Fibroblast of mammary gland (primary cell): ENCODE measurements at regions not wholly inside any gene's neighbourhood (a gene's known extent, or its start where the extent isn't known, plus 50 kb on each side); places are given as distances from the start of the nearest gene placed in this dataset.
"Not testable (repeated sequence)": the region's sequence is repeated elsewhere in the genome, so short reads cannot be mapped to it uniquely, and the experiment has no call there.

Experiments
- DNase-seq: peaks from one replicate; pipeline ENCODE4 v3.0.0-alpha.2; 2010; ENCODE audit warnings: low read depth
- H3K4me3 ChIP-seq: 2 replicates; pipeline ENCODE4 v1.5.1; 2011; ENCODE audit warnings: low read depth, mild to moderate bottlenecking, low read length, moderate library complexity; ENCODE audit not compliant: control insufficient read depth
- TF ChIP-seq, protein P1 (sequence below): conservative IDR thresholded peaks from 2 replicates; pipeline ENCODE4 v1.5.1; 2011; ENCODE audit warnings: low read depth, low read length, inconsistent platforms; ENCODE audit not compliant: control insufficient read depth, insufficient read depth

DNA sequence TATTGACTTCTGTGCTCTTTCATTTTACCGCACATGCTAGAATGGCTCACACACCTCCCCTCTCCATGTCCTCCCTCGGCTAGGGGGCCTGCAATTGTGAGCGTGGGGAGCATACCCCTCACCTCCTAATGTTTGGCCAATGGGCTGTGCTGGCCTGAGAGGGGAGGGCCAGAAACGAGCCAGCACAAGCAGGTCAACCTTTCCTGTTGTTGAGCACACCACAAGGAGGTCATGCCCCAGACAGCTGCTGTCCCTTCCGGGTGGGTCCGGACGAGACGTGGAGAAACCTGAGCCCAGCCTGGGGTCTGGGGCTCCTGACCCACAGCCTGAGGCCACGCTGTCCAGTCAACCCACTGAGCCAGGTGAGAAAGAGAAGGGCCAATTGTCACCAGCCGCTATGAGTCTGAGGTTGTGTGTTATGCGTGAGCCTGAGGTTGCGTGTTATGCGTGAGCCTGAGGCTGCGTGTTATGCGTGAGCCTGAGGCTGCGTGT is 77.4 kb downstream of the TTLL2 start:
- TF ChIP-seq, protein P1, sequence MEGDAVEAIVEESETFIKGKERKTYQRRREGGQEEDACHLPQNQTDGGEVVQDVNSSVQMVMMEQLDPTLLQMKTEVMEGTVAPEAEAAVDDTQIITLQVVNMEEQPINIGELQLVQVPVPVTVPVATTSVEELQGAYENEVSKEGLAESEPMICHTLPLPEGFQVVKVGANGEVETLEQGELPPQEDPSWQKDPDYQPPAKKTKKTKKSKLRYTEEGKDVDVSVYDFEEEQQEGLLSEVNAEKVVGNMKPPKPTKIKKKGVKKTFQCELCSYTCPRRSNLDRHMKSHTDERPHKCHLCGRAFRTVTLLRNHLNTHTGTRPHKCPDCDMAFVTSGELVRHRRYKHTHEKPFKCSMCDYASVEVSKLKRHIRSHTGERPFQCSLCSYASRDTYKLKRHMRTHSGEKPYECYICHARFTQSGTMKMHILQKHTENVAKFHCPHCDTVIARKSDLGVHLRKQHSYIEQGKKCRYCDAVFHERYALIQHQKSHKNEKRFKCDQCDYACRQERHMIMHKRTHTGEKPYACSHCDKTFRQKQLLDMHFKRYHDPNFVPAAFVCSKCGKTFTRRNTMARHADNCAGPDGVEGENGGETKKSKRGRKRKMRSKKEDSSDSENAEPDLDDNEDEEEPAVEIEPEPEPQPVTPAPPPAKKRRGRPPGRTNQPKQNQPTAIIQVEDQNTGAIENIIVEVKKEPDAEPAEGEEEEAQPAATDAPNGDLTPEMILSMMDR = no peak
- H3K4me3 ChIP-seq = no peak overlapping the region
- DNase-seq = no peak

DNA sequence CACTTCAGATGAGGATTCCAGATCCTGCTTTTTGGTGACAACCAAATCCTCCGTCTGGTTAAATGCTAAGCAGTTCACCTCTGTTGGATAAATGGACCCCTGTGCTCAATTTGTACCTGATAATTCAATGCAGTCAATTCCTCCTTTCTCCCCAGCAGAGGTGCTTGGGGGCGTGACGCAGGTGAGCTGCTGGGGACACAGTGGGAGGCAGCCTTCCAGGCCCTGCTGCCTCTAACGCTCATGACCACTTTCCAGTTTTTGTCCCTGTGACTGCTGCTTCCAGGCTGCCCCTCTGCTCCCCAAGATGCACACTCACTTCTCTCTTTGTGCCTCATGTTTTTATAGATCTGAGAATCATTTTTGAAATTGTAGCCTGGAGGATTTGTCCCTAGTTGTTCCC is 78.5 kb downstream of the TTLL2 start:
- no peak for DNase-seq
- H3K4me3 ChIP-seq = no peak overlapping the region
- TF ChIP-seq, protein P1 = no peak

DNA sequence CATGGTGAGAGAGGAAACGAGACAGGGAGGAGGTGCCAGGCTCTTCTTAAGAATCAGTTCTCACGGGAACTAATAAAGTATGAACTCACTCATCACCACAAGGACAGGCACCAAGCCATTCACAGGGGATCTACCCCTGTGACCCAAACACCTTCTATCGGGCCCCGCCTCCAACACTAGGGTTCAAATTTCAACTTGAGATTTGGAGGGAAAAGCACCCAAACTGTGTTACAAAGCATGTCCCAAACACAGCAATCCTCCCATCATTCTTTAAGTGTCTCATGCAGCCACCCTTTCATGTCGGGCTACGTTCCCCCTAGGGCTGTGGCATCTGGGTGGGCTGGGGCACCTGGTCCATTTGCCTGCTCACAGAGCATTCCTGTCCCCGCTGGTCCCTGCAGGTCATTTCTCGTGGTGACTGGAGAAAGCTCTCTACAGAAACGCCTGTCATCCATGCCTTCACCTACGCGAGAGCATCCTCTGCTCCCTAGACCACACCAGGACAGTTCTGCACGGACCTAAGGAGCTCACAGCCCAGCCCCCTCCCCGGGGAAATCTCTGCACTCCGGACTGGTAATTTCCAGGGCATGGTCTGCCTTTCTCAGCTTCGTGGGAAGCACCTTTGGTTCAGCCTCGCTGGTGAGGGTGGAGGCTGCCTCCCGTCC is 79.6 kb downstream of the TTLL2 start:
- TF ChIP-seq, protein P1 = no peak
- no peak overlapping the region for H3K4me3 ChIP-seq
- no peak for DNase-seq

DNA sequence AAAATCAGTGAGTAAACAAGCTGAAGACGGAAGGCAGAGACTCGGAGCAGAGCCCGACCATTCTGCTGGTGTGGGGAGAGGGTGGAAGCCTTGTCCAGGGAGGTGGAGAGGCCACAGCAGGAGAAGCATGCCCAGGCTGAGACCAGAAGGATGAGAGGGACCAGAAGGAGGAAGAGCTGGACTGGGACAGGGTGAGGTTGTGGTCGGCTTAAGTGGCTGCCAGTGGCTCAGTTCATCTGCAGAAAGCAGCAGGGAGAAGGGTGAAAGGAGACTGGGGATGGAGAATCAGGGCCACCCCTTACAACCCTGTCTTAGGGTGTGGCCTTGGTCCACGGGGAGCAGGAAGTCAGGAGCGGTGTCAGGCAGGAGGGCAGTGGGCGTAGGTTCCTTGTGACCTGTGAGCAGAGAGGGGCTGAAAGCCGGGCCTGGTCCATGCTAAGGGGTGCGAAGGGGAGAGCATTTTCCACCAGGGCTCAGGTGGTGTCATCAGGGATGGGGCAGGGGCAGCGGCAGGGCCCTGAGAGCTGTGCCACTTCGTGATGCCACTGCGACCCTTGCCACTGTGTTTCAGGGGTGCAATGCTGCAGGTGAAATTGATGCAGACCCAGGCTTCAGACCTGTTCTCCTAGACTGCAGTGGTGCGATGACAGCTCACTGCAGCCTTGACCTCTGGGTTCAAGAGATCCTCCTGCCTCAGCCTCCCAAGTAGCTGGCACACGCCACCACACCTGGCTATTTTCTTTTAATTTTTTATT is 81.1 kb downstream of the TTLL2 start:
- TF ChIP-seq, protein P1 = no peak
- H3K4me3 ChIP-seq = no peak overlapping the region
- no peak for DNase-seq

DNA sequence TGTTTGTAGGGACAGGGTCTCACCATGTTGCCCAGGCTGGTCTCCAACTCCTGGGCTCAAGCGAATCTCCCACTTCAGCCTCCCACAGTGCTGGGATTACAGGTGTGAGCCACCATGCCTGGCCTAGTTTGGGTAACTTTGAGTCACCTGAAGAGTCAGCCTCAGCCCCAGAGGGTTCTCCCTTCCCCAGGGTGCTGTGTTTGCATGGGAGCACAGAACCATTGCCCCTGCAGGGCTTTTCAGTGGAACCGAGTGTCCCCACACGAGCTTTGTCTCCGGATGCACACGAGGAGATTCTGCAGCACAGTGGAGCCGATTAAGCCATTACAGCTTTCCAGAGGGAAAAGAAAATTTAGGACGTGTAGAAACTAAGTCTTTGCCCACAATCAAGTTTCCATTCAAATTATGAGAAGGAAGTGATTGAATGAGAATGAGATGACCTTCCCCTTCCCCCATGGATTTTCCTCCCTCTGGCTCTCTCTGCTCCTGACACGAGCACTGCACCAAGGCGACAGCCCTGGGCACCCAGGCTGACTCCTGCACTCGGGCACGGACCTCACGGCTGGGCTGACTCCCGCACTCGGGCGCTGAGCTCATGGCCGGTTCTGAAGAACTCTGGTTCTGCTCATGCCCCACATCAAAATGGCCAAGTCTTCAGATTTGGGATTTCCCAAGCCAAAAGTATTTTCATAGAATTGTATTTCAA is 81.8 kb downstream of the TTLL2 start:
- DNase-seq, H3K4me3 ChIP-seq: not testable (repeated sequence)

DNA sequence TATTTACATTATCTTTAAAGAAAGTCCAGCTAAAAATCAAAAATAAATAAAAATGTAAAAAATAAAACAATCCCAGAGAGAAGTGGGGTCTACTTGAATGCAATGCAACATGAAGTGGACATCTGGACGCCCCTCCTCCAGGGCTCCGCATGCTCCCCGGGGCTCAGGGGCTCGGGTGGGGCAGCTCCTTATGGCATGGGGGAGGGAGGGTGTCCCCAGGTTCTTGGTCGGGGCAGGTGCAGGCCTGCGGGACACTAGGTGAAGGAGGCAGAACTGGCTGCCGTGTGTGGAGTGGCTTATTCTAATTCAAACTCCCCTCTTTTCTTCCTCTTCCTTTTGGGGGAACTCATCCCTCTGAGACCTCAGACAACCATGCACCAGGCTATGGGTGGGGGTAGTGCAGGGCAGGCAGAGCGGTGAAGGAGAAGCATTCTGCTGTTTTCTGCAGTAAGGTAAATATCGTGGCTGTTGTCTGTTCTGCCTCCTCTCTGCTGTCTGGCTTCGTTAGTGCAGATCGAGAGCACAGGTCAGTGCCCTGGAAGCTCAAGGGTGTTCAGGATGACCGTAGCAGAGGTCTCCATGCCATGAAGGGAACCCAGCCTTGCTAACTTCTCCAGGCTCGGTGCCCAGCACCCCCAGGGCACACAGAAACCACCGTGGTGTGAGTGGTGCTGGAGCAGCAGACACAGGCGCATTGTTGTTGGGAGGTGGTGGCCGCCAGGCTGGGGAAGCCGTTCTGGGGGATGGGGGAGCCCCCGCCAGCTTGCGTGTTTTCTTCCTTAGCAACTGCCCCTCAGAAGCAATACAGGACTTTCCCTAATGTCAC is 82.6 kb downstream of the TTLL2 start:
- no peak for DNase-seq
- no peak overlapping the region for H3K4me3 ChIP-seq
- TF ChIP-seq, protein P1 = no peak
